B cell (primary cell): ENCODE measurements at regions not wholly inside any gene's neighbourhood (a gene's known extent, or its start where the extent isn't known, plus 50 kb on each side); places are given as distances from the start of the nearest gene placed in this dataset.

Source experiments
- ATAC-seq: fragments of 200-7000 bp; cut with Tn5 transposase; one replicate; pipeline ENCODE4 v1.10.0; 2021; ENCODE audit warnings: low read depth, mild to moderate bottlenecking, moderate number of reproducible peaks, moderate library complexity
- CTCF ChIA-PET: fragments of 350-600 bp; sonication (Branson Sonifier 250); formaldehyde crosslinking; loops from one replicate; lab custom pipeline; 2021; ENCODE audit warnings: antibody characterized with exemption, inconsistent platforms; lab: Charles Lee
- POLR2A ChIA-PET: fragments of 350-600 bp; sonication (Branson Sonifier 250); formaldehyde crosslinking; loops from one replicate; lab custom pipeline; 2021; ENCODE audit warnings: antibody characterized with exemption; lab: Charles Lee
- DNase-seq: peaks from one replicate; pipeline ENCODE4 v3.0.0; 2013
- H2AFZ ChIP-seq: 2 replicates; pipeline ENCODE4 v1.6.1; 2012; ENCODE audit warnings: mild to moderate bottlenecking, low read depth, low read length; ENCODE audit not compliant: insufficient read depth, poor library complexity, severe bottlenecking
- H3K27ac ChIP-seq, 2 donors: 1 replicate in 1 of 2; 2 replicates in 1 of 2; pipeline ENCODE4 v1.5.1; 2012 to 2013; ENCODE audit warnings: low read length in 2 of 2, mild to moderate bottlenecking in 2 of 2, moderate library complexity in 1 of 2
- H3K27me3 ChIP-seq, 4 experiments: fragments of 200-600 bp in 1 of 4; sonication (generic) in 1 of 4; replicated peaks in 1 of 4; 1 replicate in 2 of 4; 2 replicates in 2 of 4; pipeline versions ENCODE4 v1.6.1 to v1.7.0; 2013 to 2016; ENCODE audit warnings: low read length in 3 of 4, mild to moderate bottlenecking in 2 of 4, mixed read lengths in 1 of 4, moderate library complexity in 1 of 4; ENCODE audit not compliant: insufficient read depth in 4 of 4, control insufficient read depth in 3 of 4; ENCODE audit errors: control extremely low read depth in 1 of 4
- H3K36me3 ChIP-seq, 2 experiments: replicated peaks in 1 of 2; 1 replicate in 1 of 2; 2 replicates in 1 of 2; pipeline versions ENCODE4 v1.6.1 to v1.7.1; 2013; ENCODE audit warnings: low read length in 1 of 2; ENCODE audit not compliant: insufficient read depth in 2 of 2, control insufficient read depth in 1 of 2; ENCODE audit errors: control extremely low read depth in 1 of 2, extremely low read depth in 1 of 2
- H3K4me1 ChIP-seq, 2 donors: fragments of 200-600 bp in 1 of 2; sonication (generic) in 1 of 2; 1 replicate in 1 of 2; 2 replicates in 1 of 2; pipeline versions ENCODE4 v1.5.1 to v1.6.1; 2013 to 2017; ENCODE audit warnings: low read length in 2 of 2; ENCODE audit not compliant: control insufficient read depth in 2 of 2, insufficient read depth in 2 of 2
- H3K4me2 ChIP-seq: replicated peaks from 2 replicates; pipeline ENCODE3; 2012; ENCODE audit warnings: mild to moderate bottlenecking, low read depth, low read length; ENCODE audit not compliant: poor library complexity, severe bottlenecking
- H3K4me3 ChIP-seq, 5 experiments: fragments of 200-600 bp in 1 of 5; sonication (generic) in 1 of 5; 1 replicate in 3 of 5; 2 replicates in 2 of 5; pipeline versions ENCODE4 v1.5.1 to v1.7.0; 2011 to 2016; ENCODE audit warnings: low read length in 4 of 5, mild to moderate bottlenecking in 4 of 5, low read depth in 2 of 5, control low read depth in 1 of 5, moderate library complexity in 1 of 5; ENCODE audit not compliant: insufficient read depth in 1 of 5; ENCODE audit errors: control extremely low read depth in 1 of 5, extremely low read depth in 1 of 5
- H3K79me2 ChIP-seq: fragments of 200-600 bp; sonication (generic); one replicate; pipeline ENCODE4 v1.6.0; 2016; ENCODE audit warnings: low read length; ENCODE audit not compliant: control insufficient read depth, insufficient read depth
- H3K9ac ChIP-seq: fragments of 200-600 bp; sonication (generic); 2 replicates; pipeline ENCODE4 v1.6.1; 2017; ENCODE audit warnings: mild to moderate bottlenecking, low read length, moderate library complexity
- H3K9me3 ChIP-seq, 3 donors: one replicate each; pipeline versions ENCODE4 v1.6.1 to v1.7.1; 2013; ENCODE audit warnings: low read length in 2 of 3; ENCODE audit not compliant: control insufficient read depth in 2 of 3, insufficient read depth in 1 of 3; ENCODE audit errors: control extremely low read depth in 1 of 3
- H4K20me1 ChIP-seq: 2 replicates; pipeline ENCODE4 v1.6.0; 2012; ENCODE audit warnings: mild to moderate bottlenecking, low read length; ENCODE audit not compliant: insufficient read depth, control insufficient read depth, poor library complexity, severe bottlenecking
- H3K27ac Mint-ChIP-seq: one replicate; pipeline ENCODE4 v1.8.0; 2021; ENCODE audit warnings: mixed read lengths
- H3K27me3 Mint-ChIP-seq: one replicate; pipeline ENCODE4 v1.8.0; 2021; ENCODE audit warnings: mixed read lengths
- H3K4me1 Mint-ChIP-seq: one replicate; pipeline ENCODE4 v1.8.0; 2021; ENCODE audit warnings: mixed read lengths
- H3K4me3 Mint-ChIP-seq: one replicate; pipeline ENCODE4 v1.8.0; 2021; ENCODE audit warnings: mixed read lengths
- H3K9me3 Mint-ChIP-seq: one replicate; pipeline ENCODE4 v1.8.0; 2022; ENCODE audit warnings: mixed read lengths; ENCODE audit not compliant: insufficient read depth
- EZH2 ChIP-seq: IDR thresholded peaks from 2 replicates; pipeline ENCODE4 v1.6.1; 2012; ENCODE audit warnings: borderline replicate concordance, low read depth, mild to moderate bottlenecking, moderate library complexity, low read length; ENCODE audit not compliant: insufficient read depth, poor library complexity, severe bottlenecking
- WGBS: methylation state at CpG from one replicate; pipeline ENCODE4 v1.1.5; 2013; ENCODE audit warnings: missing lambda C conversion rate; ENCODE audit not compliant: insufficient coverage; 5-methylcytosine and 5-hydroxymethylcytosine counted together
- intact Hi-C: fragments of 100-400 bp; cut with micrococcal nuclease; formaldehyde crosslinking; loops from one replicate; pipeline ENCODE4 v1.10.0; 2022
- TF ChIP-seq, protein P1 (sequence below): fragments of 200-600 bp; IDR thresholded peaks from one replicate; pipeline ENCODE4 v1.8.0; 2022; ENCODE audit warnings: antibody characterized with exemption, mild to moderate bottlenecking

DNA sequence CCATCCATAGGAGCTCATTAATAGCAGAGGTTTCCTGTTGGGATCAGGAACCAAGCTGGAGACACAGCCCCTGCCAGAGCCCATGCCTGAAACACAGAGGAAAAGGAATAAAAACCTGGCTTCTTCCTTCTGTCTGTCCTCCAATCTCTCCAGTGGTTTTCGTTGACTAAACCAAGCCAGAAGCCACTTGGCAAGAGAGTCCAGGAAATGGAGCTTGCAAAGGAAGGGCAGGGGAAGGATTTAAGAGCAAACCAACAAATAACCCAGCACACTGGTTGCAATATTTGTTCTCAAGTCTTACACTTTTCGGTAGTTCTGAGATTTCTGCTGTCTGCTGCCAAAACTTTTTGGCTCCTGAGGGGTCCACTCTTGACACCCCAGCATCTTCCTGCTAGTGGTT is 137.0 kb upstream of the BMP2 start:
- no peaks in the 10 kb centered on the region for H3K4me1 ChIP-seq
- Mint-ChIP-seq H3K9me3 (peaks cover 3% of the 10 kb centered on the region), H3K27ac (no peak overlapping the region), H3K4me1 (no peaks in the 10 kb centered on the region), H3K27me3 (no peaks in the 10 kb centered on the region), H3K4me3 (no peak overlapping the region)
- TF ChIP-seq, protein P1, sequence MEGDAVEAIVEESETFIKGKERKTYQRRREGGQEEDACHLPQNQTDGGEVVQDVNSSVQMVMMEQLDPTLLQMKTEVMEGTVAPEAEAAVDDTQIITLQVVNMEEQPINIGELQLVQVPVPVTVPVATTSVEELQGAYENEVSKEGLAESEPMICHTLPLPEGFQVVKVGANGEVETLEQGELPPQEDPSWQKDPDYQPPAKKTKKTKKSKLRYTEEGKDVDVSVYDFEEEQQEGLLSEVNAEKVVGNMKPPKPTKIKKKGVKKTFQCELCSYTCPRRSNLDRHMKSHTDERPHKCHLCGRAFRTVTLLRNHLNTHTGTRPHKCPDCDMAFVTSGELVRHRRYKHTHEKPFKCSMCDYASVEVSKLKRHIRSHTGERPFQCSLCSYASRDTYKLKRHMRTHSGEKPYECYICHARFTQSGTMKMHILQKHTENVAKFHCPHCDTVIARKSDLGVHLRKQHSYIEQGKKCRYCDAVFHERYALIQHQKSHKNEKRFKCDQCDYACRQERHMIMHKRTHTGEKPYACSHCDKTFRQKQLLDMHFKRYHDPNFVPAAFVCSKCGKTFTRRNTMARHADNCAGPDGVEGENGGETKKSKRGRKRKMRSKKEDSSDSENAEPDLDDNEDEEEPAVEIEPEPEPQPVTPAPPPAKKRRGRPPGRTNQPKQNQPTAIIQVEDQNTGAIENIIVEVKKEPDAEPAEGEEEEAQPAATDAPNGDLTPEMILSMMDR, result no peak
- TF ChIP-seq EZH2, result no peak
- H3K36me3 ChIP-seq, result no peaks in the 10 kb centered on the region
- H3K27me3 ChIP-seq, result no peaks in the 10 kb centered on the region
- intact Hi-C loops, result no loop called here
- no peak overlapping the region for H3K4me3 ChIP-seq
- ATAC-seq (no peak), DNase-seq (no peak)
- no peak overlapping the region for H3K27ac ChIP-seq
- H4K20me1 ChIP-seq, result no peaks in the 10 kb centered on the region
- ChIA-PET CTCF (no interaction called here), POLR2A (no interaction called here)
- H3K9ac ChIP-seq, result no peak overlapping the region
- no peaks in the 10 kb centered on the region for H3K79me2 ChIP-seq
- WGBS, result no CpG with 5 or more reads among the region's 2 CpGs
- no peak overlapping the region for H2AFZ ChIP-seq
- H3K9me3 ChIP-seq, result no peaks in the 10 kb centered on the region
- no peak overlapping the region for H3K4me2 ChIP-seq

DNA sequence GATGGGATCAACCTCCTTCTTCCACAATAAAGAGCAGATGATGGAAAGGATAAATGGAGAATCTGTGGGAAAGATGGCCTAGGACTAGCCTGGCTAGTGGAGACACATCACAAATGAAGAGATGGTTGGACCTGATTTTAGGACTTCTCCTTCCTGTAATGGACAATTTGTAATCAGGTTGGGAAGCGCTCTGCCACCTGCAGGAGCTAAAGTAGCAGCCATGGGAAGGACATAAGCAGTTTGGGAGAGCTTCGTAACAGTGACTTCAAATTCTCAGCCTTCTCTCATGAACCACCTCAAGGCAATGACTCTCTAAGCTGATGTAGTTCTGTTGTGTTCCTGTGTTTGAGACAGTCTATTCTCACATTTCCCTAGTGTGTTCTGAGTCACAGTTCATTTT is 137.9 kb upstream of the BMP2 start:
- no peak overlapping the region for H3K4me3 Mint-ChIP-seq
- CTCF ChIA-PET, result no interaction called here
- H3K4me2 ChIP-seq, result no peak overlapping the region

More for the DNA sequence above, 137.9 kb upstream of the BMP2 start:
- intact Hi-C loops, result no loop called here
- no peaks in the 10 kb centered on the region for H3K4me1 Mint-ChIP-seq
- WGBS, result no CpG with 5 or more reads among the region's 2 CpGs
- POLR2A ChIA-PET, result no interaction called here
- H4K20me1 ChIP-seq, result no peaks in the 10 kb centered on the region
- H3K9me3 Mint-ChIP-seq, result peaks cover 3% of the 10 kb centered on the region
- no peaks in the 10 kb centered on the region for H3K36me3 ChIP-seq
- no peaks in the 10 kb centered on the region for H3K9me3 ChIP-seq
- no peak overlapping the region for H3K9ac ChIP-seq
- ATAC-seq (no peak), DNase-seq (no peak)
- no peaks in the 10 kb centered on the region for H3K27me3 Mint-ChIP-seq
- no peak for TF ChIP-seq EZH2
- TF ChIP-seq, protein P1, result no peak
- H3K4me1 ChIP-seq, result no peaks in the 10 kb centered on the region
- H3K27me3 ChIP-seq, result no peaks in the 10 kb centered on the region
- H3K27ac Mint-ChIP-seq, result no peak overlapping the region
- H3K27ac ChIP-seq, result no peak overlapping the region
- no peak overlapping the region for H2AFZ ChIP-seq
- no peak overlapping the region for H3K4me3 ChIP-seq
- no peaks in the 10 kb centered on the region for H3K79me2 ChIP-seq
